ENCODE measurements at regions not wholly inside any gene's neighbourhood (a gene's known extent, or its start where the extent isn't known, plus 50 kb on each side); places are given as distances from the start of the nearest gene placed in this dataset.

DNA sequence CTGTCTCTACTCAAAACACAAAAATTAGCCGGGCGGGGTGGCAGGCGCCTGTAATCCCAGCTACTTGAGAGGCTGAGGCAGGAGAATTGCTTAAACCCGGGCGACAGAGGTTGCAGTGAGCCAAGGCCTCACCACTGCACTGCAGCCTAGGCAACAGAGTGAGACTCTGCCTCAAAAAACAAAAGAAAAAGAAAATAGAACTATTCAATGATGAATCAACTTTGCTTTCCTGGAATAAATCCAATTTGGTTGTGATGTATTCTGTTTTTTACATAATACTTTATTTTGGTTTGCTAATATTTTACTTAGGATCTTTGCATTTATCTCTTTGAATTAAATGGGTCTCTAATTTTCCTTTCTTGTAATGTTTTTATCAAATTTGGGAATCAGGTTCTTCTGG, 86.3 kb upstream of the MBOAT2 start:
- Histone ChIP-seq H3K36me3 (no peaks in the 10 kb centered on the region), H3K4me1 (peaks cover 5% of the 10 kb centered on the region), H3K4me3 (no peak overlapping the region), H3K9me3 (no peaks in the 10 kb centered on the region), H3K27me3 (peaks cover 4% of the 10 kb centered on the region), H3K27ac (no peak overlapping the region)
- TF ChIP-seq POLR2A (IDR thresholded peaks at IDR 0.05) (no peak), EP300 (IDR thresholded peaks at IDR 0.05) (no peak), POLR2AphosphoS5 (IDR thresholded peaks at IDR 0.05) (no peak)
- TF ChIP-seq, protein P1, sequence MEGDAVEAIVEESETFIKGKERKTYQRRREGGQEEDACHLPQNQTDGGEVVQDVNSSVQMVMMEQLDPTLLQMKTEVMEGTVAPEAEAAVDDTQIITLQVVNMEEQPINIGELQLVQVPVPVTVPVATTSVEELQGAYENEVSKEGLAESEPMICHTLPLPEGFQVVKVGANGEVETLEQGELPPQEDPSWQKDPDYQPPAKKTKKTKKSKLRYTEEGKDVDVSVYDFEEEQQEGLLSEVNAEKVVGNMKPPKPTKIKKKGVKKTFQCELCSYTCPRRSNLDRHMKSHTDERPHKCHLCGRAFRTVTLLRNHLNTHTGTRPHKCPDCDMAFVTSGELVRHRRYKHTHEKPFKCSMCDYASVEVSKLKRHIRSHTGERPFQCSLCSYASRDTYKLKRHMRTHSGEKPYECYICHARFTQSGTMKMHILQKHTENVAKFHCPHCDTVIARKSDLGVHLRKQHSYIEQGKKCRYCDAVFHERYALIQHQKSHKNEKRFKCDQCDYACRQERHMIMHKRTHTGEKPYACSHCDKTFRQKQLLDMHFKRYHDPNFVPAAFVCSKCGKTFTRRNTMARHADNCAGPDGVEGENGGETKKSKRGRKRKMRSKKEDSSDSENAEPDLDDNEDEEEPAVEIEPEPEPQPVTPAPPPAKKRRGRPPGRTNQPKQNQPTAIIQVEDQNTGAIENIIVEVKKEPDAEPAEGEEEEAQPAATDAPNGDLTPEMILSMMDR (IDR thresholded peaks at IDR 0.05) = no peak
- 96% methylated on average over 5 of the region's 5 CpGs for WGBS
- no peak for DNase-seq (ENCODE audit: low spot score in 2 of 2)

DNA sequence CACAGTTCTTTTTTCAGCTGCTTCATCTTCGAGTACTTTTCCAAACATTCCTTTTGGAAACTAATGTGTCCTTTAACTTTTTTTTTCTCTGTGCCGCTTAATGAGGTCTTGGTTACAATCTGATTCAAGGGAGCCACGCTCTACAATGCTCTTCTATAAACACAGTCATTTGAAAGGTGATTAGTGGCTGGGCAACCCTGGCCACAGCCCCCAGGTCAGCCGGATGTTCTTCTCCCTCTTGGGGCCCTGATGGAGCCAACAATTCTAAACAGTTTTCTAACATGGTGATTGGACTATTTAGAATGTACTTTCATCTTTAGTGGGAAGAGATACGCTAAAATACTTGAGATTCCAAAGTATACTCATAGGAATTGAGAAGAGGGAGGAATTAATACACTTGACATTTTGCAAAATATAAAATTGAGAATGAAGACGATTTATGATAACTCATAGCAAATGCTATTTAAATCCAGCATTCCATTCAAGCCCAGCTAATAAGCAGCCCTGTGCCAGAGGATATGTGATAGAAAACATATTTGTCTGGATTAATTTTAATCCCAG, 83.7 kb upstream of the MBOAT2 start:
- H3K4me1 ChIP-seq = peaks cover 5% of the 10 kb centered on the region
- H3K36me3 ChIP-seq = no peaks in the 10 kb centered on the region
- no peak for DNase-seq (ENCODE audit: low spot score in 2 of 2)
- H3K9me3 ChIP-seq = no peaks in the 10 kb centered on the region
- no peak overlapping the region for H3K4me3 ChIP-seq
- WGBS = 25% methylated on average over 6 of the region's 6 CpGs
- H3K27me3 ChIP-seq = no peaks in the 10 kb centered on the region
- TF ChIP-seq, protein P1 (IDR thresholded peaks at IDR 0.05) = no peak
- no peak for TF ChIP-seq EP300 (IDR thresholded peaks at IDR 0.05)
- no peak for TF ChIP-seq POLR2A (IDR thresholded peaks at IDR 0.05)
- TF ChIP-seq POLR2AphosphoS5 (IDR thresholded peaks at IDR 0.05) = no peak
- H3K27ac ChIP-seq = no peak overlapping the region

DNA sequence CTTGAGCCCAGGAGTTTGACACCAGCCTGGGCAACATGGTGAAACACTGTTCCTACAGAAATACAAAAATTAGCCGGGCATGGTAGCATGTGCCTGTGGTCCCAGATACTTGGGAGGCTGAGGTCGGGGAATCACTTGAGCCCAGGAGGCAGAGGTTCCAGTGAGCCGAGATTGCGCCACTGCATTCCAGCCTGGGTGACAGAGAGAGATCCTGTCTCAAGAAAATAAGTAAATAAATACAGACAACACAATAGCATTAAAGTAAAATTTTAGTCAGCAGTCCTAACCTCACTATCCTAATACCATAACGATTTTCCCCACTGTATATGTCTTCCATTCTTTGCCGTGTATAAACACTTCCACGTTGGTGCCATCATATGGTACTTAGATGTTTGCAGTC, 83.0 kb upstream of the MBOAT2 start:
- TF ChIP-seq EP300 (IDR thresholded peaks at IDR 0.05) = no peak
- TF ChIP-seq POLR2A (IDR thresholded peaks at IDR 0.05) = no peak
- DNase-seq (ENCODE audit: low spot score in 2 of 2) = no peak
- H3K4me1 ChIP-seq = peaks cover 5% of the 10 kb centered on the region
- H3K36me3 ChIP-seq = no peaks in the 10 kb centered on the region
- H3K4me3 ChIP-seq = no peak overlapping the region
- WGBS = 68% methylated on average over 7 of the region's 7 CpGs
- H3K27ac ChIP-seq = no peak overlapping the region
- H3K27me3 ChIP-seq = no peaks in the 10 kb centered on the region
- peaks cover 1% of the 10 kb centered on the region for H3K9me3 ChIP-seq

DNA sequence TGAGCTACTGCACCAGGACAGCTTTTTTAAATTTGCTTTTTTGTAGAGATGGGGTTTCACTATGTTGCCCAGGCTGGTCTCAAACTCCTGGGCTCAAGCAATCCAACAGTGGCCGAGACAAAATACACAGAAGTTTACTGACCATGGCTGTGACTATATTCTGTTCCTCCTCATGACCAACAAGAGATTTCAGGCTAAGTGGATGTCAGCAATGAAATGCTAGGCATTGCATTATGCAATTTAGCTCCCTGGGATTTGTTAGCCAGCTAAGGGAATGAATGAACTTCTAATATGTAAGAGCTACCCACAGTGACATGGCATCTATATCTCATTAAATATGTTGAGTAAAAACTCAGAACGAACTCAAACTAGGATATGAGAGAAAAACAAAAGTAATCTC, 81.9 kb upstream of the MBOAT2 start:
- TF ChIP-seq EP300 (IDR thresholded peaks at IDR 0.05) = no peak
- no peak for TF ChIP-seq POLR2AphosphoS5 (IDR thresholded peaks at IDR 0.05)
- TF ChIP-seq, protein P1 (IDR thresholded peaks at IDR 0.05) = no peak
- no peak for TF ChIP-seq POLR2A (IDR thresholded peaks at IDR 0.05)
- peaks cover 4% of the 10 kb centered on the region for H3K9me3 ChIP-seq
- H3K4me1 ChIP-seq = peaks cover 5% of the 10 kb centered on the region
- WGBS = 91% methylated on average over 2 of the region's 2 CpGs
- no peaks in the 10 kb centered on the region for H3K27me3 ChIP-seq
- no peaks in the 10 kb centered on the region for H3K36me3 ChIP-seq
- no peak overlapping the region for H3K4me3 ChIP-seq
- no peak for DNase-seq (ENCODE audit: low spot score in 2 of 2)
- H3K27ac ChIP-seq = no peak overlapping the region

DNA sequence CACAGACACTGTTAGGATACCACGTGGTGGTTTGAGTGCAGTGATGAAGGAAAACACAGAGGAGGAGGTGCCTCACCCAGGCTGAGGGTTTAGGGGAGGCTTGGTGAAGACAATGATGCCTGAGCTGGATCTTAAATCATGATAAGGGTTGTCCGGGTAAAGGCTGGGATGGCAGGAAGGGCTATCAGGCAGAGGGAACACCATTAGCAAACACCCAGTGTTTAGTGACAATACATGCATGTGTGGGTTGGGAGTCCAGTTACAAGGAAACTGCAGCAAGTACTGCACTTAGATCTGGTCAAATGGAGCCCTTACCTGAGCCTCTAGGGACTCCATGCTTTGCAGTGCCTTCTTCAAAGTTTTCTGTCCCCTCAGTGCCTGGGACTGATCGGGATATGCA, 79.8 kb upstream of the MBOAT2 start:
- H3K27me3 ChIP-seq = no peaks in the 10 kb centered on the region
- H3K36me3 ChIP-seq = no peaks in the 10 kb centered on the region
- DNase-seq (ENCODE audit: low spot score in 2 of 2) = no peak
- WGBS = 79% methylated on average over 3 of the region's 3 CpGs
- H3K9me3 ChIP-seq = peaks cover 4% of the 10 kb centered on the region
- TF ChIP-seq POLR2AphosphoS5 (IDR thresholded peaks at IDR 0.05) = no peak
- no peak for TF ChIP-seq EP300 (IDR thresholded peaks at IDR 0.05)
- TF ChIP-seq, protein P1 (IDR thresholded peaks at IDR 0.05) = no peak
- TF ChIP-seq POLR2A (IDR thresholded peaks at IDR 0.05) = no peak
- H3K4me1 ChIP-seq = peaks cover 5% of the 10 kb centered on the region
- H3K4me3 ChIP-seq = no peak overlapping the region
- H3K27ac ChIP-seq = no peak overlapping the region

DNA sequence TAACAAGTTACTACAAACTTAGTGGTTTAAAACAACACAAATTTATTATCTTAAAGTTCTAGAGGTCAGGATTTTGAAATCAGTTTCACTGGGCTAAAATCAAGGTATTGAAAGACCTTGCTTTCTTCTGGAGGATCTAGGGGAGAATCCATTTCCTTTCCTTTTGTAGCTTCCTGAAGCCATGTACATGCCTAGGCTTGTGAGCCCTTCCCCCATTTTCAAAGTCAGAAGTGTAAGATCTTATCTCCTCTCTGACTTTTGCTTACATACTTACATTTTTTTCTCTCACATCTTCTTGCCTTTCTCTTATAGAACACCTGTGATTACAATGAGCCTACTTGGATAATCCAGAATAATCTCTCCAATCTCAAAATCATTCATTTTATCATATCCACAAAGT, 78.7 kb upstream of the MBOAT2 start:
- H3K27ac ChIP-seq = no peak overlapping the region
- TF ChIP-seq, protein P1 (IDR thresholded peaks at IDR 0.05) = no peak
- TF ChIP-seq POLR2AphosphoS5 (IDR thresholded peaks at IDR 0.05) = no peak
- no peak for TF ChIP-seq POLR2A (IDR thresholded peaks at IDR 0.05)
- no peak for TF ChIP-seq EP300 (IDR thresholded peaks at IDR 0.05)
- no peaks in the 10 kb centered on the region for H3K27me3 ChIP-seq
- peaks cover 4% of the 10 kb centered on the region for H3K9me3 ChIP-seq
- H3K4me1 ChIP-seq = peaks cover 5% of the 10 kb centered on the region
- H3K36me3 ChIP-seq = no peaks in the 10 kb centered on the region
- no peak overlapping the region for H3K4me3 ChIP-seq
- no peak for DNase-seq (ENCODE audit: low spot score in 2 of 2)

Data from suprapubic skin (tissue), 4 donors.